Esophagus muscularis mucosa (tissue), 4 donors: ENCODE measurements at regions not wholly inside any gene's neighbourhood (a gene's known extent, or its start where the extent isn't known, plus 50 kb on each side); places are given as distances from the start of the nearest gene placed in this dataset.

ENCODE experiments used
- DNase-seq: peaks from one replicate; pipeline ENCODE4 v3.0.0-alpha.2; 2017; ENCODE audit errors: extremely low spot score
- H3K27ac ChIP-seq, 4 donors: fragments of 200-600 bp; sonication (generic); replicated peaks in 1 of 4; 1 replicate in 3 of 4; 2 replicates in 1 of 4; pipeline ENCODE4 v1.5.1; 2016 to 2019; ENCODE audit warnings: mild to moderate bottlenecking in 1 of 4
- H3K27me3 ChIP-seq, 4 donors: fragments of 200-600 bp; sonication (generic); one replicate each; pipeline versions ENCODE4 v1.5.1 to v1.6.0; 2016 to 2019
- H3K36me3 ChIP-seq, 4 donors: fragments of 200-600 bp; sonication (generic); one replicate each; pipeline ENCODE4 v1.5.1; 2016 to 2019
- H3K4me1 ChIP-seq, 4 donors: fragments of 200-600 bp; sonication (generic); one replicate each; pipeline ENCODE4 v1.5.1; 2016 to 2019
- H3K4me3 ChIP-seq, 4 donors: fragments of 200-600 bp; sonication (generic); 1 replicate in 2 of 4; 2 replicates in 2 of 4; pipeline ENCODE4 v1.5.1; 2016 to 2019; ENCODE audit warnings: mild to moderate bottlenecking in 4 of 4, moderate library complexity in 1 of 4
- H3K9me3 ChIP-seq, 4 donors: fragments of 200-600 bp; sonication (generic); 1 replicate in 3 of 4; 2 replicates in 1 of 4; pipeline ENCODE4 v1.5.1; 2016 to 2019
- CTCF ChIP-seq, 3 experiments: fragments of 200-600 bp in 2 of 3; fragments of 450-650 bp in 1 of 3; sonication (generic) in 2 of 3; IDR thresholded peaks; one replicate each; pipeline ENCODE4 v1.5.1; 2017 to 2019; ENCODE audit warnings: antibody characterized with exemption in 3 of 3, mild to moderate bottlenecking in 2 of 3, moderate library complexity in 1 of 3
- EP300 ChIP-seq: sonication (generic); formaldehyde crosslinking; IDR thresholded peaks from one replicate; pipeline ENCODE4 v1.6.1; 2017; ENCODE audit warnings: antibody characterized with exemption
- POLR2A ChIP-seq: fragments of 450-650 bp; IDR thresholded peaks from one replicate; pipeline ENCODE4 v1.6.1; 2017; ENCODE audit warnings: antibody characterized with exemption, moderate library complexity, mild to moderate bottlenecking, low read depth
- POLR2AphosphoS5 ChIP-seq, 2 donors: sonication (generic); formaldehyde crosslinking; IDR thresholded peaks; one replicate each; pipeline ENCODE4 v1.6.1; 2017; ENCODE audit warnings: antibody characterized with exemption in 2 of 2
- WGBS: methylation state at CpG from one replicate; pipeline ENCODE4 v1.1.5; 2018; 5-methylcytosine and 5-hydroxymethylcytosine counted together
- intact Hi-C: fragments of 100-400 bp; cut with DNase I; formaldehyde crosslinking; loops from one replicate; pipeline ENCODE4 v1.15.1; 2023

- Histone ChIP-seq H3K9me3 (peaks cover 0 to 11% (median 0%) of the 10 kb centered on the region in 4 donors), H3K4me3 (no peak overlapping the region), H3K27me3 (no peaks in the 10 kb centered on the region), H3K27ac (no peak overlapping the region), H3K4me1 (peaks cover 3 to 32% (median 19%) of the 10 kb centered on the region in 4 donors), H3K36me3 (no peaks in the 10 kb centered on the region)
- TF ChIP-seq POLR2A (no peak), CTCF (IDR thresholded peaks at IDR 0.05) (no peak), POLR2AphosphoS5 (IDR thresholded peaks at IDR 0.05) (no peak), EP300 (no peak)
- DNase-seq: no peak
- WGBS: 95% methylated on average over 4 of the region's 4 CpGs
- intact Hi-C loops: no loop called here
Observed at GRCh38 chr3:23046536-23046935, 156.6 kb upstream of the UBE2E2 start.

GRCh38 chr3:23051240-23052140 is 151.6 kb upstream of the UBE2E2 start:
- Histone ChIP-seq H3K27me3 (no peaks in the 10 kb centered on the region), H3K36me3 (no peaks in the 10 kb centered on the region), H3K4me1 (peaks cover 0 to 18% (median 15%) of the 10 kb centered on the region in 4 donors), H3K4me3 (no peak overlapping the region), H3K9me3 (peaks cover 0 to 11% (median 0%) of the 10 kb centered on the region in 4 donors), H3K27ac (peak overlapping the region; percentile 6 to 38 (median 14))
- no peak for DNase-seq
- 59% methylated on average over 4 of the region's 4 CpGs for WGBS
- intact Hi-C loops: no loop called here
- TF ChIP-seq POLR2A (no peak), POLR2AphosphoS5 (IDR thresholded peaks at IDR 0.05) (no peak), CTCF (IDR thresholded peaks at IDR 0.05) (no peak), EP300 (no peak)

- DNase-seq: no peak
- TF ChIP-seq EP300: no peak
- TF ChIP-seq POLR2A: no peak
- TF ChIP-seq CTCF (IDR thresholded peaks at IDR 0.05): no peak
- TF ChIP-seq POLR2AphosphoS5 (IDR thresholded peaks at IDR 0.05): no peak
- Histone ChIP-seq H3K4me1 (peaks cover 0 to 18% (median 15%) of the 10 kb centered on the region in 4 donors), H3K27me3 (no peaks in the 10 kb centered on the region), H3K9me3 (peaks cover 0 to 3% (median 0%) of the 10 kb centered on the region in 4 donors), H3K4me3 (no peak overlapping the region), H3K27ac (peak overlapping the region in 1 of 4 donors; percentile 38), H3K36me3 (no peaks in the 10 kb centered on the region)
- WGBS: 82% methylated on average over 1 of the region's 1 CpG
- intact Hi-C loops: no loop called here
Observed at GRCh38 chr3:23052208-23052607, 150.9 kb upstream of the UBE2E2 start.

GRCh38 chr3:23052620-23053019 is 150.5 kb upstream of the UBE2E2 start:
- Histone ChIP-seq H3K27me3 (no peaks in the 10 kb centered on the region), H3K4me1 (peaks cover 0 to 18% (median 15%) of the 10 kb centered on the region in 4 donors), H3K36me3 (no peaks in the 10 kb centered on the region), H3K27ac (no peak overlapping the region), H3K9me3 (no peaks in the 10 kb centered on the region), H3K4me3 (no peak overlapping the region)
- TF ChIP-seq EP300: no peak
- no peak for TF ChIP-seq POLR2A
- no peak for TF ChIP-seq POLR2AphosphoS5 (IDR thresholded peaks at IDR 0.05)
- TF ChIP-seq CTCF (IDR thresholded peaks at IDR 0.05): no peak
- WGBS: 96% methylated on average over 7 of the region's 7 CpGs
- intact Hi-C loops: no loop called here
- no peak for DNase-seq
